K562 (cell line): ENCODE measurements at regions not wholly inside any gene's neighbourhood (a gene's known extent, or its start where the extent isn't known, plus 50 kb on each side); places are given as distances from the start of the nearest gene placed in this dataset.

Experiments used
- ATAC-seq: fragments of 200-7000 bp; cut with Tn5 transposase; 3 replicates; pipeline ENCODE4 v1.9.1; 2020; ENCODE audit warnings: moderate library complexity
- BruUV-seq: library from RNA; stranded (reverse); fragments of 400-500 nt; replicated peaks from 2 replicates; lab custom pipeline; 2021; lab: Mats Ljungman, UMichigan
- CTCF ChIA-PET: fragments of 300-600 bp; formaldehyde crosslinking; extraction: SDS; loops from one replicate; lab custom pipeline; 2021; ENCODE audit warnings: low intra/inter-chr PET ratio; lab: Yijun Ruan, JAX
- POLR2A ChIA-PET: fragments of 300-600, 350-650 bp; sonication (Branson Sonifier 250); formaldehyde crosslinking; extraction: SDS; loops from one replicate; lab custom pipeline; 2021; ENCODE audit warnings: antibody characterized with exemption, inconsistent platforms; lab: Yijun Ruan, JAX
- DNase-seq, 4 experiments: peaks; one replicate each; pipeline versions ENCODE4 v3.0.0 to v3.0.0-alpha.2; 2011 to 2018; ENCODE audit warnings: low spot score in 3 of 4, mixed read lengths in 3 of 4; ENCODE audit errors: extremely low read depth in 1 of 4
- FAIRE-seq: peaks from 2 replicates; lab custom pipeline; 2011; peaks lifted over from hg19 to GRCh38; lab: Jason Lieb, UNC
- H2AFZ ChIP-seq: 2 replicates; pipeline ENCODE4 v1.6.0; 2011; ENCODE audit warnings: low read depth, low read length, control low read depth, inconsistent platforms
- H3K27ac ChIP-seq: fragments of 200-600 bp; 3 replicates; pipeline ENCODE4 v1.8.0; 2011; ENCODE audit warnings: low read depth, mild to moderate bottlenecking, control low read depth, inconsistent platforms, low read length, moderate library complexity, mixed read lengths; ENCODE audit errors: extremely low read depth
- H3K27me3 ChIP-seq, 2 experiments: fragments of 300-600 bp in 1 of 2; 2 replicates in 1 of 2; 3 replicates in 1 of 2; pipeline versions ENCODE4 v1.6.0 to v1.8.0; 2011; ENCODE audit warnings: inconsistent platforms in 2 of 2, low read length in 2 of 2, mild to moderate bottlenecking in 1 of 2, mixed read lengths in 1 of 2, moderate library complexity in 1 of 2; ENCODE audit not compliant: control insufficient read depth in 2 of 2, insufficient read depth in 2 of 2
- H3K36me3 ChIP-seq: fragments of 300-600 bp; 3 replicates; pipeline ENCODE4 v1.8.0; 2011; ENCODE audit warnings: mild to moderate bottlenecking, low read length, inconsistent platforms; ENCODE audit not compliant: control insufficient read depth, insufficient read depth
- H3K4me1 ChIP-seq, 2 experiments: fragments of 200-600 bp in 1 of 2; replicated peaks in 1 of 2; 2 replicates in 1 of 2; 3 replicates in 1 of 2; pipeline versions ENCODE4 v1.5.1 to v1.8.0; 2011; ENCODE audit warnings: inconsistent platforms in 2 of 2, low read length in 2 of 2, mild to moderate bottlenecking in 1 of 2, mixed read lengths in 1 of 2, moderate library complexity in 1 of 2; ENCODE audit not compliant: control insufficient read depth in 2 of 2, insufficient read depth in 2 of 2
- H3K4me2 ChIP-seq: 2 replicates; pipeline ENCODE4 v1.6.1; 2011; ENCODE audit warnings: low read length, control low read depth, inconsistent platforms, mixed read lengths; ENCODE audit not compliant: insufficient read depth
- H3K4me3 ChIP-seq: fragments of 200-600 bp; sonication (generic), shearing (Covaris generic); 2 replicates; pipeline ENCODE4 v1.5.1; 2016; ENCODE audit warnings: control low read depth, inconsistent platforms
- H3K79me2 ChIP-seq: fragments of 200-600 bp; 3 replicates; pipeline ENCODE4 v1.8.0; 2011; ENCODE audit warnings: low read length, inconsistent platforms; ENCODE audit not compliant: control insufficient read depth, insufficient read depth
- H3K9ac ChIP-seq, 2 experiments: 2 replicates each; pipeline versions ENCODE4 v1.6.0 to v1.6.1; 2011; ENCODE audit warnings: low read depth in 2 of 2, low read length in 2 of 2, control low read depth in 1 of 2, inconsistent platforms in 1 of 2, mild to moderate bottlenecking in 1 of 2, mixed read lengths in 1 of 2; ENCODE audit not compliant: insufficient read depth in 1 of 2
- H3K9me1 ChIP-seq: one replicate; pipeline ENCODE4 v1.6.0; 2011; ENCODE audit warnings: inconsistent platforms, mild to moderate bottlenecking, low read length, moderate library complexity; ENCODE audit not compliant: control insufficient read depth, insufficient read depth
- H3K9me3 ChIP-seq: replicated peaks from 2 replicates; pipeline ENCODE4 v1.5.1; 2011; ENCODE audit warnings: low read depth, low read length, inconsistent platforms; ENCODE audit not compliant: control insufficient read depth, insufficient read depth
- H4K20me1 ChIP-seq: replicated peaks from 2 replicates; pipeline ENCODE4 v1.6.1; 2011; ENCODE audit warnings: low read length, inconsistent platforms, mixed read lengths; ENCODE audit not compliant: control insufficient read depth, insufficient read depth
- BRF2 ChIP-seq: IDR thresholded peaks from 3 replicates; pipeline ENCODE4 v1.6.1; 2011; ENCODE audit warnings: borderline replicate concordance, mild to moderate bottlenecking; ENCODE audit not compliant: insufficient read length, insufficient read depth
- HNRNPH1 ChIP-seq: fragments of 200-400 bp; formaldehyde crosslinking; optimal IDR thresholded peaks from 2 replicates; pipeline ENCODE3; 2017; ENCODE audit warnings: low read depth, mild to moderate bottlenecking, low read length, moderate library complexity
- SP2 ChIP-seq: IDR thresholded peaks from 2 replicates; pipeline ENCODE4 v1.6.1; 2011; ENCODE audit warnings: mild to moderate bottlenecking, low read depth, low read length, moderate library complexity; ENCODE audit not compliant: poor library complexity, severe bottlenecking; ENCODE audit errors: extremely low read depth
- SRSF7 ChIP-seq: fragments of 200-400 bp; formaldehyde crosslinking; optimal IDR thresholded peaks from 2 replicates; pipeline ENCODE3; 2017; ENCODE audit warnings: mild to moderate bottlenecking, low read depth, low read length
- U2AF2 ChIP-seq: fragments of 200-400 bp; formaldehyde crosslinking; optimal IDR thresholded peaks from 2 replicates; pipeline ENCODE3; 2017; ENCODE audit warnings: low read depth, mild to moderate bottlenecking, low read length
- ZNF354B ChIP-seq: fragments of 250-450 bp; sonication (Bioruptor Pico); IDR thresholded peaks from 2 replicates; pipeline ENCODE4 v1.4.0; 2020
- ZNF583 ChIP-seq: fragments of 250-450 bp; sonication (Bioruptor Pico); IDR thresholded peaks from 2 replicates; pipeline ENCODE4 v1.4.0; 2020
- ZNF655 ChIP-seq: fragments of 250-450 bp; sonication (Bioruptor Pico); IDR thresholded peaks from 2 replicates; pipeline ENCODE4 v1.5.0; 2021
- ZNF764 ChIP-seq: fragments of 250-450 bp; sonication (Bioruptor Pico); IDR thresholded peaks from 2 replicates; pipeline ENCODE4 v1.4.0; 2020; ENCODE audit warnings: low read depth, mild to moderate bottlenecking, moderate library complexity
- WGBS: fragments of 100-300 bp; shearing (Covaris generic); methylation state at CpG from one replicate; pipeline ENCODE4 v1.1.6; 2016; ENCODE audit warnings: low coverage, mixed read lengths; ENCODE audit not compliant: insufficient coverage; ENCODE audit errors: missing lambda C conversion rate; 5-methylcytosine and 5-hydroxymethylcytosine counted together
- in situ Hi-C: fragments of 300-500 bp; cut with MboI; formaldehyde crosslinking; loops from 4 replicates; pipeline ENCODE4 v1.15.0; 2018; ENCODE audit warnings: inconsistent platforms, mixed read lengths
- intact Hi-C: fragments of 100-400 bp; cut with micrococcal nuclease; formaldehyde crosslinking; loops from 2 replicates; pipeline ENCODE4 v1.14.2; 2022
- TF ChIP-seq, protein P1 (sequence below): sonication (generic); formaldehyde crosslinking; IDR thresholded peaks from 2 replicates; pipeline ENCODE4 v1.8.0; 2022; ENCODE audit warnings: missing genetic modification reagents, mild to moderate bottlenecking, borderline replicate concordance

DNA sequence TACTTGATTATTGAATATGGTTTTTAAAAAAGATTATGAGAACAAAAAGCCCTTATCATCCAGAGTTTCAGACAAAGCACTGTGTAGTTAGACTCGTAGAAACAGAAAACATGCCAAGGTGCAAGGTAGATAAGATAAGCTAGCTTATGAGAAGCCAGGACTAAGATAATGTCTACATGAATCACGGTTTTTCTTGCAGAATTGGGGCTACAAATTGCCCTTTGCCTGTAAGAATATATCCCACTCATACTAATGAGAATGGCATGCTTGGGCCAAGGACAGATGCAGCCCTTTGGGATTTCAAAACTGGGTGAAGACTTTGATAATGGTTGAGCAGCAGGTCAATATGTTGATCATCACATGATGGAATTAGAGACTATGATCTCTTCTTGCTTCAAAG, 165.3 kb upstream of the PREP start:
- in situ Hi-C loops = no loop called here
- DNase-seq (no peak), FAIRE-seq (no peak), ATAC-seq (no peak)
- H3K79me2 ChIP-seq = no peaks in the 10 kb centered on the region
- no peak overlapping the region for H2AFZ ChIP-seq
- POLR2A ChIA-PET = no interaction called here
- H3K27ac ChIP-seq = no peak overlapping the region
- H3K36me3 ChIP-seq = no peaks in the 10 kb centered on the region
- no peak overlapping the region for H3K9ac ChIP-seq
- intact Hi-C loops = no loop called here
- no peaks in the 10 kb centered on the region for H4K20me1 ChIP-seq
- 3% methylated on average over 2 of the region's 2 CpGs for WGBS
- CTCF ChIA-PET = no interaction called here
- H3K4me3 ChIP-seq = no peak overlapping the region
- no peaks in the 10 kb centered on the region for H3K9me3 ChIP-seq
- no peaks in the 10 kb centered on the region for H3K4me1 ChIP-seq
- BruUV-seq = no TSS peak
- H3K9me1 ChIP-seq = no peaks in the 10 kb centered on the region
- H3K4me2 ChIP-seq = no peak overlapping the region
- TF ChIP-seq ZNF655 (CRISPR knock-in tag) (no peak), HNRNPH1 (no peak)
- H3K27me3 ChIP-seq = peaks cover 5 to 13% of the 10 kb centered on the region in 2 experiments; a peak in 1 of 5 replicates

GRCh38 chr6:105567140-105567539, 164.3 kb upstream of the PREP start:
- WGBS = 4% methylated on average over 4 of the region's 4 CpGs
- Histone ChIP-seq H4K20me1 (no peaks in the 10 kb centered on the region), H3K27ac (no peak overlapping the region), H3K4me2 (no peak overlapping the region), H2AFZ (no peak overlapping the region), H3K9ac (no peak overlapping the region), H3K79me2 (no peaks in the 10 kb centered on the region), H3K27me3 (peaks cover 5 to 13% of the 10 kb centered on the region in 2 experiments; a peak in 1 of 5 replicates), H3K4me1 (no peaks in the 10 kb centered on the region), H3K9me3 (no peaks in the 10 kb centered on the region), H3K9me1 (no peaks in the 10 kb centered on the region), H3K4me3 (no peak overlapping the region), H3K36me3 (no peaks in the 10 kb centered on the region)
- TF ChIP-seq BRF2 (no peak), SRSF7 (no peak), SP2 (no peak), ZNF764 (no peak), ZNF583 (CRISPR knock-in tag) (no peak), ZNF354B (no peak), U2AF2 (no peak)
- TF ChIP-seq, protein P1, sequence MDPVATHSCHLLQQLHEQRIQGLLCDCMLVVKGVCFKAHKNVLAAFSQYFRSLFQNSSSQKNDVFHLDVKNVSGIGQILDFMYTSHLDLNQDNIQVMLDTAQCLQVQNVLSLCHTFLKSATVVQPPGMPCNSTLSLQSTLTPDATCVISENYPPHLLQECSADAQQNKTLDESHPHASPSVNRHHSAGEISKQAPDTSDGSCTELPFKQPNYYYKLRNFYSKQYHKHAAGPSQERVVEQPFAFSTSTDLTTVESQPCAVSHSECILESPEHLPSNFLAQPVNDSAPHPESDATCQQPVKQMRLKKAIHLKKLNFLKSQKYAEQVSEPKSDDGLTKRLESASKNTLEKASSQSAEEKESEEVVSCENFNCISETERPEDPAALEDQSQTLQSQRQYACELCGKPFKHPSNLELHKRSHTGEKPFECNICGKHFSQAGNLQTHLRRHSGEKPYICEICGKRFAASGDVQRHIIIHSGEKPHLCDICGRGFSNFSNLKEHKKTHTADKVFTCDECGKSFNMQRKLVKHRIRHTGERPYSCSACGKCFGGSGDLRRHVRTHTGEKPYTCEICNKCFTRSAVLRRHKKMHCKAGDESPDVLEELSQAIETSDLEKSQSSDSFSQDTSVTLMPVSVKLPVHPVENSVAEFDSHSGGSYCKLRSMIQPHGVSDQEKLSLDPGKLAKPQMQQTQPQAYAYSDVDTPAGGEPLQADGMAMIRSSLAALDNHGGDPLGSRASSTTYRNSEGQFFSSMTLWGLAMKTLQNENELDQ (CRISPR knock-in tag) = no peak
- no peak for ATAC-seq
- ChIA-PET POLR2A (no interaction called here), CTCF (no interaction called here)
- in situ Hi-C loops = no loop called here
- no TSS peak for BruUV-seq
- no peak for FAIRE-seq
- intact Hi-C loops = no loop called here
- DNase-seq = no peak
